Transverse colon (tissue), 4 donors: ENCODE measurements at regions not wholly inside any gene's neighbourhood (a gene's known extent, or its start where the extent isn't known, plus 50 kb on each side); places are given as distances from the start of the nearest gene placed in this dataset.

Experiments used
- DNase-seq: peaks from one replicate; pipeline ENCODE4 v3.0.0-alpha.2; 2019
- H3K27ac ChIP-seq, 4 donors: fragments of 200-600 bp; sonication (generic); 2 replicates each; pipeline ENCODE4 v1.5.1; 2016 to 2018; ENCODE audit warnings: inconsistent platforms in 4 of 4
- H3K27me3 ChIP-seq: fragments of 200-600 bp; sonication (generic); 2 replicates; pipeline ENCODE4 v1.5.1; 2017; ENCODE audit warnings: inconsistent platforms
- H3K36me3 ChIP-seq, 4 donors: fragments of 200-600 bp; sonication (generic); 2 replicates each; pipeline ENCODE4 v1.5.1; 2017 to 2019; ENCODE audit warnings: inconsistent platforms in 4 of 4
- H3K4me1 ChIP-seq, 4 donors: fragments of 200-600 bp; sonication (generic); 2 replicates each; pipeline ENCODE4 v1.5.1; 2017 to 2020; ENCODE audit warnings: inconsistent platforms in 4 of 4
- H3K4me3 ChIP-seq, 4 donors: fragments of 200-600 bp; sonication (generic); 1 replicate in 1 of 4; 2 replicates in 3 of 4; pipeline versions ENCODE4 v1.5.1 to v1.6.1; 2017 to 2019; ENCODE audit warnings: inconsistent platforms in 4 of 4
- H3K9me3 ChIP-seq, 2 donors: fragments of 200-600 bp; sonication (generic); 2 replicates each; pipeline ENCODE4 v1.5.1; 2017 to 2019; ENCODE audit warnings: inconsistent platforms in 2 of 2
- CTCF ChIP-seq, 5 experiments: fragments of 200-600 bp in 3 of 5; fragments of 450-650 bp in 2 of 5; sonication (generic) in 3 of 5; IDR thresholded peaks; 1 replicate in 2 of 5; 2 replicates in 3 of 5; pipeline ENCODE4 v1.5.1; 2016 to 2017; ENCODE audit warnings: antibody characterized with exemption in 5 of 5, inconsistent platforms in 3 of 5, mild to moderate bottlenecking in 2 of 5, moderate library complexity in 1 of 5
- EP300 ChIP-seq: sonication (generic); formaldehyde crosslinking; IDR thresholded peaks from one replicate; pipeline ENCODE4 v1.6.1; 2017; ENCODE audit warnings: antibody characterized with exemption, low read depth
- POLR2A ChIP-seq: fragments of 450-650 bp; IDR thresholded peaks from one replicate; pipeline ENCODE4 v1.6.1; 2016; ENCODE audit warnings: antibody characterized with exemption, mild to moderate bottlenecking, moderate library complexity
- POLR2AphosphoS5 ChIP-seq, 3 donors: sonication (generic); formaldehyde crosslinking; IDR thresholded peaks; one replicate each; pipeline ENCODE4 v1.6.1; 2016; ENCODE audit warnings: antibody characterized with exemption in 3 of 3
- WGBS, 2 donors: methylation state at CpG; one replicate each; pipeline ENCODE4 v1.1.5; 2018; ENCODE audit warnings: low coverage in 1 of 2; 5-methylcytosine and 5-hydroxymethylcytosine counted together
- in situ Hi-C, 4 donors: fragments of 200-750 bp; cut with MboI; loops; one replicate each; pipeline versions ENCODE4 v1.15.0 to v1.15.1; 2017; ENCODE audit warnings: low sequenced_read_pairs in 3 of 4, low pct_ligation_motif_present in 1 of 4, low pct_unique_long_range_greater_than_20kb in 1 of 4
- intact Hi-C: fragments of 100-400 bp; cut with DNase I; formaldehyde crosslinking; loops from one replicate; pipeline ENCODE4 v1.15.1; 2023; ENCODE audit warnings: low total_unique reads

DNA sequence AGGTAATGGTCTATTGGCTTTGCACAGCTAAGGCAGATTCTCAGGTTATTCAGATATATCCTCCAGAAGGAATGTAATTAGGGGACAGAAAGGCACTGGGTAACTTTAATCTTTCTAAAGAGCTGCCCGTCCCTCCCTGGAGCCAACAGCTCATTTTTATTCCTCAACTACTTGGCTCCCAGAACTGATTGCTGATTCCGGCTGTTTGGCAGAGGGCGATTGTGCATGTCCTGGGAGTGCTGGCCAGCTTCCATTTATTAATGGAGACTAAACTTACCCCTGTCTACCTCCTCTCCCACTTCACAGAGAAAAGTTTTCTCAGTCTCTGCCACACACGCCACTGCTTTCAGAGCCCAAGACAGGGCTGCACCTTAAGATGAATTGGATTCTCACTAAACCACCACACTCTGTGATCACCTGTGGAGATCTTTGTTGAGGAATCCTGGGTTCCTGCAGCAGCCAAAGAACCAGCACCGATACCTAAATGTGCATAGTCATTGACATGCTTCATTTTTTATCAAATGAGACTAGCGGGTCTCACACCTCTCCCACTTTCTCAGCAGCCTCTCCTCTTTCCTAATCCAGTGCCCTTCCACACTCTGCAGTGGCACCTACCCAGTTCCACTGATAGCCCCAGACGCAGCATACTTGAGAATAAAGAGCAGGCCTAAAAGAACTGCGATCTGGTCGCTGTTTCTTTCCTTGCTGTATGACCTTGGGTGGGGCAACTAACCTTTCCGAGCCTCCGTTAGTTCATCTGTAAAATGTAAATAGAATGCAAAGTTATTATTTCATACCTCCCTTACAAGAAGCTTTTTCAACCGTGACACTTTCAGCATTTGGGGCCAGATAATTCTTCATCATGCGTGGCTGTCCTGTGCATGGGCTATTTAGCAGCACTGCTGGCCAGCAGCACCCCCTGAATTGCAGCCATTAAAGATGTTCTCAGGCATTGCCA is 648.7 kb downstream of the UQCRFS1 start:
- WGBS, 2 donors: 74 to 79% methylated on average over 6 to 13 of the region's 13 CpGs
- Histone ChIP-seq H3K36me3 (no peaks in the 10 kb centered on the region), H3K9me3 (no peaks in the 10 kb centered on the region), H3K27me3 (no peaks in the 10 kb centered on the region), H3K4me1 (no peaks in the 10 kb centered on the region), H3K27ac (no peak overlapping the region), H3K4me3 (no peak overlapping the region)
- DNase-seq: no peak
- TF ChIP-seq CTCF (IDR thresholded peaks at IDR 0.05) (no peak), POLR2AphosphoS5 (IDR thresholded peaks at IDR 0.05) (no peak), POLR2A (no peak), EP300 (no peak)
- intact Hi-C loops (no loop called here), in situ Hi-C loops (no loop called here)

GRCh38 chr19:28560786-28561185 is 652.2 kb downstream of the UQCRFS1 start:
- TF ChIP-seq CTCF (IDR thresholded peaks at IDR 0.05) (no peak), POLR2A (no peak), POLR2AphosphoS5 (IDR thresholded peaks at IDR 0.05) (no peak), EP300 (no peak)
- 55 to 60% methylated on average over 4 of the region's 4 CpGs for WGBS, 2 donors
- Histone ChIP-seq H3K36me3 (no peaks in the 10 kb centered on the region), H3K27ac (no peak overlapping the region), H3K4me1 (no peaks in the 10 kb centered on the region), H3K27me3 (no peaks in the 10 kb centered on the region), H3K4me3 (no peak overlapping the region), H3K9me3 (no peaks in the 10 kb centered on the region)
- intact Hi-C loops: no loop called here
- no peak for DNase-seq
- in situ Hi-C loops: no loop called here

DNA sequence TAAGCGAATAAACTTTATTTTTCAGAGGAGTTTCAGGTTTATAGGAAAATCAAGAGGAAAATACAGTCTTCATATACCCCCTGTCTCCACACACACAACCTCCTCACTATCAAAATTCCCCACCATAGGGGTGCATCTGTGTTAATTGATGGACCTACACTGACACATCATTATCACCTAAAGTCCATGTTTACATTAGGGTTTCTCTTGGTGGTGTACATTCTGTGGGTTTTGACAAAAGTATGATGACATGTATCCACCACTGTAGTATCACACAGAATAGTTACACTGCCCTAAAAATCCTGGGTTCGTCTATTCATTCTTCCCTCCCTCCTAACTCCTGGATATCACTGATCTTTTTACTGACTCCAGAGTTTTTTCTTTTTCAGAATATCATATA is 654.2 kb downstream of the UQCRFS1 start:
- Histone ChIP-seq H3K9me3 (no peaks in the 10 kb centered on the region), H3K4me1 (no peaks in the 10 kb centered on the region), H3K27me3 (no peaks in the 10 kb centered on the region), H3K36me3 (no peaks in the 10 kb centered on the region), H3K4me3 (no peak overlapping the region), H3K27ac (no peak overlapping the region)
- no peak for DNase-seq
- WGBS, 2 donors: 45 to 52% methylated on average over 2 of the region's 2 CpGs
- intact Hi-C loops (no loop called here), in situ Hi-C loops (no loop called here)
- TF ChIP-seq POLR2AphosphoS5 (IDR thresholded peaks at IDR 0.05): no peak
- no peak for TF ChIP-seq CTCF (IDR thresholded peaks at IDR 0.05)
- TF ChIP-seq POLR2A: no peak
- TF ChIP-seq EP300: no peak

DNA sequence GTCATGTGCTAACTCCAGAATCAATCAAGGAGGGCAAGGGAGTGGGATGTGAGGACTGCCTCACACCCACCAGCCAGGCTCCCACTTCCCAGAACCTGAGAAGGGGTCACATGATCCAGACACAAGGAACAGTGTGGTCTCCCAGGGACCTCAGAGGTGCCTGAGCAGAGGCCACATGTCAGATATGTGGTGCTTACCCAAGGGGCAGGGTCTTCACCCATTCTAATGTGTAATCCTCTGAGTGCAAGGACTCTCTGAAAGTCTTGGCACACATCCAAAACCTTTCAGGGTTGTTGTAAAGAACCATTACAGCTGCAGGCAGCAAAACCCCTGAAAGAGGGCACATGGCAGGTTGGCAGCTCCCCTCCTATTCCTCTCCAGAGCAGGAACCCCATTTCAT is 656.6 kb downstream of the UQCRFS1 start:
- Histone ChIP-seq H3K27ac (no peak overlapping the region), H3K4me3 (no peak overlapping the region), H3K4me1 (no peaks in the 10 kb centered on the region), H3K27me3 (no peaks in the 10 kb centered on the region), H3K9me3 (no peaks in the 10 kb centered on the region), H3K36me3 (no peaks in the 10 kb centered on the region)
- TF ChIP-seq CTCF (IDR thresholded peaks at IDR 0.05) (no peak), EP300 (no peak), POLR2A (no peak), POLR2AphosphoS5 (IDR thresholded peaks at IDR 0.05) (no peak)
- in situ Hi-C loops: no loop called here
- no peak for DNase-seq
- intact Hi-C loops: no loop called here
